Lower leg skin (tissue), 3 donors: ENCODE measurements at regions not wholly inside any gene's neighbourhood (a gene's known extent, or its start where the extent isn't known, plus 50 kb on each side); places are given as distances from the start of the nearest gene placed in this dataset.

Experiments
- POLR2A ChIP-seq, 2 donors: fragments of 450-650 bp; IDR thresholded peaks; one replicate each; pipeline ENCODE4 v1.6.1; 2016 to 2017; ENCODE audit warnings: antibody characterized with exemption in 2 of 2, mild to moderate bottlenecking in 1 of 2, moderate library complexity in 1 of 2
- TF ChIP-seq, protein P1 (sequence below), 3 donors: fragments of 450-650 bp; IDR thresholded peaks; one replicate each; pipeline ENCODE4 v1.5.1; 2016; ENCODE audit warnings: antibody characterized with exemption in 3 of 3, mild to moderate bottlenecking in 3 of 3, moderate library complexity in 2 of 3

GRCh38 chr4:37769391-37769989 is 57.0 kb upstream of the PGM2 start:
- no peak for TF ChIP-seq POLR2A (IDR thresholded peaks at IDR 0.05)
- TF ChIP-seq, protein P1, sequence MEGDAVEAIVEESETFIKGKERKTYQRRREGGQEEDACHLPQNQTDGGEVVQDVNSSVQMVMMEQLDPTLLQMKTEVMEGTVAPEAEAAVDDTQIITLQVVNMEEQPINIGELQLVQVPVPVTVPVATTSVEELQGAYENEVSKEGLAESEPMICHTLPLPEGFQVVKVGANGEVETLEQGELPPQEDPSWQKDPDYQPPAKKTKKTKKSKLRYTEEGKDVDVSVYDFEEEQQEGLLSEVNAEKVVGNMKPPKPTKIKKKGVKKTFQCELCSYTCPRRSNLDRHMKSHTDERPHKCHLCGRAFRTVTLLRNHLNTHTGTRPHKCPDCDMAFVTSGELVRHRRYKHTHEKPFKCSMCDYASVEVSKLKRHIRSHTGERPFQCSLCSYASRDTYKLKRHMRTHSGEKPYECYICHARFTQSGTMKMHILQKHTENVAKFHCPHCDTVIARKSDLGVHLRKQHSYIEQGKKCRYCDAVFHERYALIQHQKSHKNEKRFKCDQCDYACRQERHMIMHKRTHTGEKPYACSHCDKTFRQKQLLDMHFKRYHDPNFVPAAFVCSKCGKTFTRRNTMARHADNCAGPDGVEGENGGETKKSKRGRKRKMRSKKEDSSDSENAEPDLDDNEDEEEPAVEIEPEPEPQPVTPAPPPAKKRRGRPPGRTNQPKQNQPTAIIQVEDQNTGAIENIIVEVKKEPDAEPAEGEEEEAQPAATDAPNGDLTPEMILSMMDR (IDR thresholded peaks at IDR 0.05): no peak
